HG02870 (cell line): ENCODE measurements at regions not wholly inside any gene's neighbourhood (a gene's known extent, or its start where the extent isn't known, plus 50 kb on each side); places are given as distances from the start of the nearest gene placed in this dataset.
"Not testable (repeated sequence)": the region's sequence is repeated elsewhere in the genome, so short reads cannot be mapped to it uniquely, and the experiment has no call there.

Source experiments
- ATAC-seq: cut with Tn5 transposase; IDR thresholded peaks from one replicate; pipeline ENCODE4 v1.9.1; 2021; ENCODE audit warnings: mild to moderate bottlenecking, moderate library complexity; ENCODE audit not compliant: unreplicated experiment

GRCh38 chr2:7861910-7862702 is 819.8 kb upstream of the ID2 start:
- no peak for ATAC-seq

GRCh38 chr2:7866104-7866503 is 815.8 kb upstream of the ID2 start:
- ATAC-seq = no peak

- no peak for ATAC-seq
Observed at GRCh38 chr2:7866825-7867224, 815.0 kb upstream of the ID2 start.

- ATAC-seq = no peak
Observed at GRCh38 chr2:7867867-7868266, 814.0 kb upstream of the ID2 start.

GRCh38 chr2:7868836-7869235 is 813.0 kb upstream of the ID2 start:
- ATAC-seq = no peak

- ATAC-seq = not testable (repeated sequence)
Observed at GRCh38 chr2:7876445-7876844, 805.4 kb upstream of the ID2 start.

- not testable (repeated sequence) for ATAC-seq
Observed at GRCh38 chr2:7878266-7878665, 803.6 kb upstream of the ID2 start.

- ATAC-seq = no peak
Observed at GRCh38 chr2:7878786-7879482, 802.9 kb upstream of the ID2 start.

- no peak for ATAC-seq
Observed at GRCh38 chr2:7879483-7879835, 802.4 kb upstream of the ID2 start.

GRCh38 chr2:7880126-7880525 is 801.7 kb upstream of the ID2 start:
- ATAC-seq = no peak

- no peak for ATAC-seq
Observed at GRCh38 chr2:7880566-7880965, 801.3 kb upstream of the ID2 start.

GRCh38 chr2:7881063-7881462 is 800.8 kb upstream of the ID2 start:
- ATAC-seq = no peak

- no peak for ATAC-seq
Observed at GRCh38 chr2:7881466-7881865, 800.4 kb upstream of the ID2 start.

GRCh38 chr2:7882296-7882695 is 799.6 kb upstream of the ID2 start:
- no peak for ATAC-seq

GRCh38 chr2:7884338-7884737 is 797.5 kb upstream of the ID2 start:
- no peak for ATAC-seq

GRCh38 chr2:7886666-7887065 is 795.2 kb upstream of the ID2 start:
- ATAC-seq = no peak

- no peak for ATAC-seq
Observed at GRCh38 chr2:7887441-7887840, 794.4 kb upstream of the ID2 start.

GRCh38 chr2:7888876-7889275 is 793.0 kb upstream of the ID2 start:
- ATAC-seq = no peak

- no peak for ATAC-seq
Observed at GRCh38 chr2:7891312-7891711, 790.5 kb upstream of the ID2 start.

- ATAC-seq = no peak
Observed at GRCh38 chr2:7895289-7895688, 786.6 kb upstream of the ID2 start.

- no peak for ATAC-seq
Observed at GRCh38 chr2:7896940-7897487, 784.8 kb upstream of the ID2 start.

- no peak for ATAC-seq
Observed at GRCh38 chr2:7899241-7899640, 782.6 kb upstream of the ID2 start.
